OCI-LY1 (cell line): ENCODE measurements at regions not wholly inside any gene's neighbourhood (a gene's known extent, or its start where the extent isn't known, plus 50 kb on each side); places are given as distances from the start of the nearest gene placed in this dataset.

Experiments
- CTCF ChIP-seq: fragments of 200-600 bp; sonication (generic), shearing (Covaris generic); IDR thresholded peaks from 2 replicates; pipeline ENCODE4 v1.5.1; 2017; ENCODE audit warnings: mild to moderate bottlenecking, antibody characterized with exemption, low read length, moderate library complexity, mixed read lengths
- EZH2 ChIP-seq: fragments of 200-600 bp; sonication (generic), shearing (Covaris generic); IDR thresholded peaks from 2 replicates; pipeline ENCODE4 v1.8.0; 2017; ENCODE audit warnings: borderline replicate concordance, mixed run types, mild to moderate bottlenecking, antibody characterized with exemption, low read length, moderate library complexity, mixed read lengths

DNA sequence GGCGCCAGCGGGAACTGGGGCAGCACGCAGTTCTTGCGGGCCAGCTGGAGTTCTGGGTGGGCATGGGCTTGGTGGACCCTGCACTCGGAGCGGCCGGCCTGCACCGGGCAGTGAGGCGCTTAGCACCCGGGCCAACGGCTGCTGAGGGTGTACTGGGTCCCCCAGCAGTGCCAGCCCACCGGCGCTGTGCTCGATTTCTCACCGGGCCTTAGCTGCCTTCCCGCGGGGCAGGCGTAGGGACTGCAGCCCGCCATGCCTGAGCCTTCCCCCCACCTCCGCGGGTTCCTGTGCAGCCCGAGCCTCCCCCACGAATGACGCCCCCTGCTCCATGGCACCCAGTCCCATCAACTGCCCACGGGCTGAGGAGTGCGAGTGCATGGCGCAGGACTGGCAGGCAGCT is 168.8 kb downstream of the CD24 start:
- TF ChIP-seq CTCF, result no peak
- TF ChIP-seq EZH2, result no peak
